ENCODE measurements at regions not wholly inside any gene's neighbourhood (a gene's known extent, or its start where the extent isn't known, plus 50 kb on each side); places are given as distances from the start of the nearest gene placed in this dataset.
"Not testable (repeated sequence)": the region's sequence is repeated elsewhere in the genome, so short reads cannot be mapped to it uniquely, and the experiment has no call there.

DNA sequence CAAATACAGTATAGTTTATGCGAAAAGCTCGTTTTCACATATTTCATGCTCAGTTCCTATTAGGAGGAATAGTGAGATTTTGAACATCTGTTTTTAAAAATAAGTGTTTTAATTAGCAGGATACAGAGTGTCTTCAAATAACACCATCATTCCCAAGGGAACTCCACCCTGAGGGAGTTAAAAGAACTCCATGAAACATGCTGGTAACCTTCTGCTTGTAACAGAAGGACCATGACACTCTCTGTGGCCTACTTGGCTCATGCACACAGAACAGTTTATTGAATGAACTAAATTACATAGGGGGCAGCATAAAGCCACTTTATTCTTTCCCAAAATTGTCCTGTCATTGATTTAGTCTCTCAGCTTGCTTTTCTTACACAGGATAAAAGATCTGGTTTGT, 809.5 kb upstream of the SLITRK6 start:
- Histone ChIP-seq H3K9ac (ENCODE audit: low read length) (no peak overlapping the region), H3K27me3 (replicated peaks; ENCODE audit: insufficient read depth, low read length) (no peaks in the 10 kb centered on the region), H3K4me1 (ENCODE audit: low read length) (no peaks in the 10 kb centered on the region), H3F3A (ENCODE audit: insufficient read depth, low read length) (no peaks in the 10 kb centered on the region), H3K27ac (ENCODE audit: low read length) (no peak overlapping the region), H4K20me1 (ENCODE audit: insufficient read depth, low read length) (no peaks in the 10 kb centered on the region), H3K9me3 (replicated peaks; ENCODE audit: insufficient read depth, low read length) (no peaks in the 10 kb centered on the region), H3K9me2 (replicated peaks; ENCODE audit: insufficient read depth, low read length) (no peaks in the 10 kb centered on the region), H2AFZ (ENCODE audit: low read length) (no peak overlapping the region), H3K36me3 (replicated peaks; ENCODE audit: insufficient read depth, low read length) (no peaks in the 10 kb centered on the region), H3K4me2 (ENCODE audit: low read depth, low read length) (no peak overlapping the region), H3K79me2 (ENCODE audit: low read length) (no peaks in the 10 kb centered on the region), H3K4me3 (ENCODE audit: low read length) (no peak overlapping the region)
- TF ChIP-seq EZH2phosphoT487 (IDR thresholded peaks at IDR 0.05; ENCODE audit: low read length): no peak
- TF ChIP-seq, protein P1, sequence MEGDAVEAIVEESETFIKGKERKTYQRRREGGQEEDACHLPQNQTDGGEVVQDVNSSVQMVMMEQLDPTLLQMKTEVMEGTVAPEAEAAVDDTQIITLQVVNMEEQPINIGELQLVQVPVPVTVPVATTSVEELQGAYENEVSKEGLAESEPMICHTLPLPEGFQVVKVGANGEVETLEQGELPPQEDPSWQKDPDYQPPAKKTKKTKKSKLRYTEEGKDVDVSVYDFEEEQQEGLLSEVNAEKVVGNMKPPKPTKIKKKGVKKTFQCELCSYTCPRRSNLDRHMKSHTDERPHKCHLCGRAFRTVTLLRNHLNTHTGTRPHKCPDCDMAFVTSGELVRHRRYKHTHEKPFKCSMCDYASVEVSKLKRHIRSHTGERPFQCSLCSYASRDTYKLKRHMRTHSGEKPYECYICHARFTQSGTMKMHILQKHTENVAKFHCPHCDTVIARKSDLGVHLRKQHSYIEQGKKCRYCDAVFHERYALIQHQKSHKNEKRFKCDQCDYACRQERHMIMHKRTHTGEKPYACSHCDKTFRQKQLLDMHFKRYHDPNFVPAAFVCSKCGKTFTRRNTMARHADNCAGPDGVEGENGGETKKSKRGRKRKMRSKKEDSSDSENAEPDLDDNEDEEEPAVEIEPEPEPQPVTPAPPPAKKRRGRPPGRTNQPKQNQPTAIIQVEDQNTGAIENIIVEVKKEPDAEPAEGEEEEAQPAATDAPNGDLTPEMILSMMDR (IDR thresholded peaks at IDR 0.05; ENCODE audit: low read length): no peak
- TF ChIP-seq EZH2 (optimal IDR thresholded peaks at IDR 0.05; ENCODE audit: low read depth, low read length): no peak
- no peak for DNase-seq

DNA sequence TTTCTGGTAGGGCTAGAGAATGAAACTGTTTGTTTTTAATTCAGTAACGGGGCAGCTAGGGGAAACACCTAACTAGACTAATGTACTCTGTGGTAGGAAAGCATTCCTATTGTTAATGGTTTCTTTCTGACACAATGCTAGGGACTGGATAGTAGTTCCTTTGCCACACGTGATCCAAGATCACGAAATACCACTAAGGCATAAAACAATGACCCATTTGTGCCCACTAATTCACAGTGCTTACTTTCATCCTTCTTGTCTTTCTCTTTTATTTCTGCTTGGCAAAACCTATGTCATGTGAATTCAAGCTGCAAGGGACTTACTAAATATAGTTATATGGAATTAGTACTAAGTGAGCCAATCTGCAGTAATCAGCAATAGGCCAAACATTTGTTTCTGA, 834.1 kb upstream of the SLITRK6 start:
- Histone ChIP-seq H3K27ac (ENCODE audit: low read length) (no peak overlapping the region), H3K9ac (ENCODE audit: low read length) (no peak overlapping the region), H3K36me3 (replicated peaks; ENCODE audit: insufficient read depth, low read length) (no peaks in the 10 kb centered on the region), H3K27me3 (replicated peaks; ENCODE audit: insufficient read depth, low read length) (no peaks in the 10 kb centered on the region), H3K9me2 (replicated peaks; ENCODE audit: insufficient read depth, low read length) (no peaks in the 10 kb centered on the region), H2AFZ (ENCODE audit: low read length) (no peak overlapping the region), H3K79me2 (ENCODE audit: low read length) (no peaks in the 10 kb centered on the region), H4K20me1 (ENCODE audit: insufficient read depth, low read length) (no peaks in the 10 kb centered on the region), H3K4me2 (ENCODE audit: low read depth, low read length) (no peak overlapping the region), H3K4me1 (ENCODE audit: low read length) (no peaks in the 10 kb centered on the region), H3K4me3 (ENCODE audit: low read length) (no peak overlapping the region), H3K9me3 (replicated peaks; ENCODE audit: insufficient read depth, low read length) (no peaks in the 10 kb centered on the region), H3F3A (ENCODE audit: insufficient read depth, low read length) (no peaks in the 10 kb centered on the region)
- TF ChIP-seq, protein P1 (IDR thresholded peaks at IDR 0.05; ENCODE audit: low read length): no peak
- TF ChIP-seq EZH2 (optimal IDR thresholded peaks at IDR 0.05; ENCODE audit: low read depth, low read length) (no peak), EZH2phosphoT487 (IDR thresholded peaks at IDR 0.05; ENCODE audit: low read length) (no peak)
- DNase-seq: no peak

DNA sequence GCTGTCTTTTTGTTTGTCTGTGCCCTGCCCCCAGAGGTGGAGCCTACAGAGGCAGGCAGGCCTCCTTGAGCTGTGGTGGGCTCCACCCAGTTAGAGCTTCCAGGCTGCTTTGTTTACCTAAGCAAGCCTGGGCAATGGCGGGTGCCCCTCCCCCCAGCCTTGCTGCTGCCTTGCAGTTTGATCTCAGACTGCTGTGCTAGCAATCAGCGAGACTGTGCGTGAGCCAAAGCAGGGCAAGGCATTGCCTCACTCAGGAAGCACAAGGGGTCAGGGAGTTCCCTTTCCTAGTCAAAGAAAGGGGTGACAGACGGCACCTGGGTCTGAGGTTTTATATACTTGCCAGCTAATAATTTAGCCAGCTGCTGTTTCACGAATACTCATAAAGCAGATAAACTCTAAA, 852.0 kb upstream of the SLITRK6 start:
- not testable (repeated sequence) for H3K27ac ChIP-seq (ENCODE audit: low read length); H4K20me1 ChIP-seq (ENCODE audit: insufficient read depth, low read length); H3K4me1 ChIP-seq (ENCODE audit: low read length); H3K9ac ChIP-seq (ENCODE audit: low read length); H3K79me2 ChIP-seq (ENCODE audit: low read length); DNase-seq; H3K36me3 ChIP-seq (replicated peaks; ENCODE audit: insufficient read depth, low read length); H3K4me2 ChIP-seq (ENCODE audit: low read depth, low read length); H3K27me3 ChIP-seq (replicated peaks; ENCODE audit: insufficient read depth, low read length); H3K9me2 ChIP-seq (replicated peaks; ENCODE audit: insufficient read depth, low read length); H2AFZ ChIP-seq (ENCODE audit: low read length); H3K9me3 ChIP-seq (replicated peaks; ENCODE audit: insufficient read depth, low read length); H3F3A ChIP-seq (ENCODE audit: insufficient read depth, low read length); H3K4me3 ChIP-seq (ENCODE audit: low read length)

DNA sequence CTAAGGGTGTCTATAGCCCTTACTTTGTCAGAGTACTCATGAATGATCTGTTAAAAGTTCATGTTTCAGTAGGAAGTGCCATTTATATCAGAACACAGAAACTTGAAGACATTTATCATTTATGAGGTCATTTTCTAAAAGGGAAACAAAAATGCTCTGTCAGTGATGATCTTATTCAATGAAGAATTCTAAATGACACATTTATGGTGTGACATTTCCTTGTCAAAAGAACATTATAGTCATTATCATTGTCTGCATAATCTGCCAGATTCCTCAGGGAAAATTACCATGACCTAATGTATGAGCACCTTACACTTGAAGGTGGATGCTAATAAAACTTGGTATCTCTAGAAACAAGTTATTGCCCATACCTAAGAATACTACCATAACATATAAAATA, 853.8 kb upstream of the SLITRK6 start:
- TF ChIP-seq EZH2 (optimal IDR thresholded peaks at IDR 0.05; ENCODE audit: low read depth, low read length) (no peak), EZH2phosphoT487 (IDR thresholded peaks at IDR 0.05; ENCODE audit: low read length) (no peak)
- TF ChIP-seq, protein P1 (IDR thresholded peaks at IDR 0.05; ENCODE audit: low read length): no peak
- Histone ChIP-seq H2AFZ (ENCODE audit: low read length) (no peak overlapping the region), H3K79me2 (ENCODE audit: low read length) (no peaks in the 10 kb centered on the region), H3K4me2 (ENCODE audit: low read depth, low read length) (no peak overlapping the region), H3K9ac (ENCODE audit: low read length) (no peak overlapping the region), H3K4me3 (ENCODE audit: low read length) (no peak overlapping the region), H3F3A (ENCODE audit: insufficient read depth, low read length) (no peaks in the 10 kb centered on the region), H3K36me3 (replicated peaks; ENCODE audit: insufficient read depth, low read length) (no peaks in the 10 kb centered on the region), H3K27ac (ENCODE audit: low read length) (no peak overlapping the region), H3K4me1 (ENCODE audit: low read length) (no peaks in the 10 kb centered on the region), H3K27me3 (replicated peaks; ENCODE audit: insufficient read depth, low read length) (no peaks in the 10 kb centered on the region), H3K9me3 (replicated peaks; ENCODE audit: insufficient read depth, low read length) (no peaks in the 10 kb centered on the region), H4K20me1 (ENCODE audit: insufficient read depth, low read length) (no peaks in the 10 kb centered on the region), H3K9me2 (replicated peaks; ENCODE audit: insufficient read depth, low read length) (no peaks in the 10 kb centered on the region)
- no peak for DNase-seq

Measured in MM.1S (cell line).